ENCODE measurements at regions not wholly inside any gene's neighbourhood (a gene's known extent, or its start where the extent isn't known, plus 50 kb on each side); places are given as distances from the start of the nearest gene placed in this dataset.

DNA sequence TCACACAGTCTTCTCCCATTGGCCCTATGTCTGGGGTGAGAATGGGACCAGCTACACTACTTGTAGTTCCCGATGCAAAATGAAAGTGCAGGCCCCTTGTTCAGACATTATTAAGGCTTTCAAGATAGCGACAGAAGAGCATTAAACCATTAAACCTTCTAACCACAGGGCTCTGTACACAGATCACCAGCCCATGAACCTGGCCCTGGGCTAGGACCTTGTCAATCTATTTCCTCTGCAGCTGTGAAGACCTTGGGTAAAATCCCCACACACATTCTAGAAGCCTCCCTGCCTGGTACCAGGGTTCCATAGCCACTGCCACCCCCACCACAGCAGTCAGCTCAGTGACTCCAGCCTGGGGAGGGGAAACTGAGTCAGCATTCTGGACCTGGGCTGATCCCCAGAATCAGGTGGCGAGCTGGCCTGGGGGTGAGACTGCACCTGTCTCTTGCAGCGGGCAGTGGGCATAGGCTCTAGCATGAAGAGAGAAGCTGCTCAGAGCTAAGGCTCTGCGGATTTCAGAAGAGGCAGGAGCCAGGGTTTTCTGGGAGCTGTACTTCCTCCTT lies 119.7 kb upstream of the LHX1 start:
- TF ChIP-seq POLR2A (IDR thresholded peaks at IDR 0.05; ENCODE audit: low read depth, low read length) (no peak), POLR2AphosphoS5 (IDR thresholded peaks at IDR 0.05; ENCODE audit: low read depth, low read length) (no peak)

All from GM12892 (cell line).